Mesendoderm (in vitro differentiated cells): ENCODE measurements at regions not wholly inside any gene's neighbourhood (a gene's known extent, or its start where the extent isn't known, plus 50 kb on each side); places are given as distances from the start of the nearest gene placed in this dataset.

Experiments used
- DNase-seq: peaks from one replicate; pipeline ENCODE4 v3.0.0; 2013
- H2AK5ac ChIP-seq: 2 replicates; pipeline ENCODE4 v1.6.1; 2013; ENCODE audit warnings: low read length, inconsistent platforms
- H2BK120ac ChIP-seq: 2 replicates; pipeline ENCODE4 v1.6.1; 2013; ENCODE audit warnings: low read depth, mild to moderate bottlenecking, low read length, moderate library complexity, mixed read lengths
- H2BK15ac ChIP-seq: replicated peaks from 2 replicates; pipeline ENCODE4 v1.6.1; 2013; ENCODE audit warnings: low read depth, mild to moderate bottlenecking, moderate library complexity
- H2BK5ac ChIP-seq: 2 replicates; pipeline ENCODE4 v1.6.1; 2013; ENCODE audit warnings: low read length, inconsistent platforms
- H3K18ac ChIP-seq: 2 replicates; pipeline ENCODE4 v1.6.1; 2013; ENCODE audit warnings: mild to moderate bottlenecking, low read length, mixed read lengths
- H3K23ac ChIP-seq: one replicate; pipeline ENCODE4 v1.6.1; 2013; ENCODE audit warnings: low read length
- H3K27ac ChIP-seq: 2 replicates; pipeline ENCODE4 v1.5.1; 2013; ENCODE audit warnings: low read depth, mild to moderate bottlenecking, inconsistent platforms, low read length, moderate library complexity
- H3K27me3 ChIP-seq: 2 replicates; pipeline ENCODE4 v1.6.1; 2013; ENCODE audit warnings: low read length, control low read depth, mild to moderate bottlenecking, inconsistent platforms; ENCODE audit not compliant: insufficient read depth, poor library complexity
- H3K36me3 ChIP-seq: 2 replicates; pipeline ENCODE4 v1.6.1; 2013; ENCODE audit warnings: low read length, inconsistent platforms; ENCODE audit not compliant: control insufficient read depth, insufficient read depth
- H3K4ac ChIP-seq: one replicate; pipeline ENCODE4 v1.6.1; 2013; ENCODE audit warnings: low read depth, mild to moderate bottlenecking, low read length, moderate library complexity
- H3K4me1 ChIP-seq: 2 replicates; pipeline ENCODE4 v1.6.1; 2013; ENCODE audit warnings: low read depth, low read length, inconsistent platforms; ENCODE audit not compliant: control insufficient read depth
- H3K4me2 ChIP-seq: 2 replicates; pipeline ENCODE4 v1.6.1; 2013; ENCODE audit warnings: low read length
- H3K4me3 ChIP-seq: 2 replicates; pipeline ENCODE4 v1.5.1; 2013; ENCODE audit warnings: mild to moderate bottlenecking, low read length
- H3K56ac ChIP-seq: one replicate; pipeline ENCODE4 v1.6.1; 2013; ENCODE audit warnings: low read length
- H3K79me1 ChIP-seq: 2 replicates; pipeline ENCODE4 v1.6.1; 2013; ENCODE audit warnings: low read length, inconsistent platforms
- H3K79me2 ChIP-seq: 2 replicates; pipeline ENCODE4 v1.6.1; 2013; ENCODE audit warnings: mild to moderate bottlenecking, low read length; ENCODE audit not compliant: control insufficient read depth, insufficient read depth
- H3K9ac ChIP-seq: 2 replicates; pipeline ENCODE4 v1.6.1; 2013; ENCODE audit warnings: low read length, inconsistent platforms
- H4K5ac ChIP-seq: one replicate; pipeline ENCODE4 v1.6.1; 2013; ENCODE audit warnings: low read length
- H4K8ac ChIP-seq: one replicate; pipeline ENCODE4 v1.6.1; 2013; ENCODE audit warnings: low read depth, mild to moderate bottlenecking, control low read depth, low read length, moderate library complexity
- WGBS: extraction: QIAGEN DNeasy Blood & Tissue Kit; methylation state at CpG from one replicate; pipeline ENCODE4 v1.1.7; 2013; ENCODE audit warnings: low lambda C conversion rate, missing lambda C conversion rate; ENCODE audit not compliant: insufficient coverage; ENCODE audit errors: extremely low coverage; 5-methylcytosine and 5-hydroxymethylcytosine counted together

- no peaks in the 10 kb centered on the region for H3K79me2 ChIP-seq
- no peak overlapping the region for H2BK15ac ChIP-seq
- no peak overlapping the region for H3K4ac ChIP-seq
- no peak overlapping the region for H3K4me3 ChIP-seq
- WGBS = no CpG with 5 or more reads among the region's 4 CpGs
- no peak overlapping the region for H2AK5ac ChIP-seq
- no peaks in the 10 kb centered on the region for H3K36me3 ChIP-seq
- no peak overlapping the region for H3K27ac ChIP-seq
- no peak overlapping the region for H3K4me2 ChIP-seq
- no peaks in the 10 kb centered on the region for H3K27me3 ChIP-seq
- H4K5ac ChIP-seq = no peak overlapping the region
- no peak overlapping the region for H3K9ac ChIP-seq
- H2BK120ac ChIP-seq = no peak overlapping the region
- no peaks in the 10 kb centered on the region for H3K79me1 ChIP-seq
- DNase-seq = no peak
- H3K4me1 ChIP-seq = peaks cover 3% of the 10 kb centered on the region
- no peak overlapping the region for H3K23ac ChIP-seq
- no peak overlapping the region for H2BK5ac ChIP-seq
- no peak overlapping the region for H3K18ac ChIP-seq
- no peak overlapping the region for H3K56ac ChIP-seq
- no peak overlapping the region for H4K8ac ChIP-seq
Observed at GRCh38 chr17:68662037-68662432, 60.9 kb upstream of the FAM20A start.

GRCh38 chr17:68661265-68662036 lies 60.3 kb upstream of the FAM20A start:
- no peak overlapping the region for H4K5ac ChIP-seq
- no peak overlapping the region for H2BK5ac ChIP-seq
- H2AK5ac ChIP-seq = no peak overlapping the region
- DNase-seq = no peak
- H3K79me2 ChIP-seq = no peaks in the 10 kb centered on the region
- H3K4me3 ChIP-seq = no peak overlapping the region
- H2BK15ac ChIP-seq = no peak overlapping the region
- WGBS = no CpG with 5 or more reads among the region's 3 CpGs
- no peaks in the 10 kb centered on the region for H3K79me1 ChIP-seq
- H2BK120ac ChIP-seq = no peak overlapping the region
- no peak overlapping the region for H4K8ac ChIP-seq
- no peak overlapping the region for H3K4ac ChIP-seq
- H3K56ac ChIP-seq = no peak overlapping the region
- H3K36me3 ChIP-seq = no peaks in the 10 kb centered on the region
- H3K23ac ChIP-seq = no peak overlapping the region
- no peaks in the 10 kb centered on the region for H3K27me3 ChIP-seq
- no peak overlapping the region for H3K27ac ChIP-seq
- no peak overlapping the region for H3K9ac ChIP-seq
- H3K18ac ChIP-seq = no peak overlapping the region
- peaks cover 3% of the 10 kb centered on the region for H3K4me1 ChIP-seq
- H3K4me2 ChIP-seq = no peak overlapping the region

- Histone ChIP-seq H3K79me1 (no peaks in the 10 kb centered on the region), H2BK15ac (no peak overlapping the region), H3K23ac (no peak overlapping the region), H2BK120ac (no peak overlapping the region), H3K4me3 (no peak overlapping the region), H3K27me3 (no peaks in the 10 kb centered on the region), H4K8ac (no peak overlapping the region), H3K79me2 (no peaks in the 10 kb centered on the region), H3K56ac (no peak overlapping the region), H4K5ac (no peak overlapping the region), H3K9ac (no peak overlapping the region), H3K36me3 (no peaks in the 10 kb centered on the region), H3K4me2 (no peak overlapping the region), H3K18ac (no peak overlapping the region), H3K4ac (no peak overlapping the region), H2AK5ac (no peak overlapping the region), H3K27ac (no peak overlapping the region), H3K4me1 (peaks cover 3% of the 10 kb centered on the region), H2BK5ac (no peak overlapping the region)
- no peak for DNase-seq
- no CpG with 5 or more reads among the region's 3 CpGs for WGBS
Observed at GRCh38 chr17:68660302-68660701, 59.1 kb upstream of the FAM20A start.

GRCh38 chr17:68658999-68659780 lies 58.0 kb upstream of the FAM20A start:
- H3K79me1 ChIP-seq = no peaks in the 10 kb centered on the region
- H3K4me2 ChIP-seq = no peak overlapping the region
- no CpG with 5 or more reads among the region's 7 CpGs for WGBS
- no peak overlapping the region for H4K8ac ChIP-seq
- no peak for DNase-seq
- no peak overlapping the region for H3K9ac ChIP-seq
- no peak overlapping the region for H2BK5ac ChIP-seq
- H3K18ac ChIP-seq = no peak overlapping the region
- H3K4ac ChIP-seq = no peak overlapping the region
- no peaks in the 10 kb centered on the region for H3K79me2 ChIP-seq
- H2BK15ac ChIP-seq = no peak overlapping the region
- no peak overlapping the region for H3K56ac ChIP-seq
- H2AK5ac ChIP-seq = no peak overlapping the region
- peaks cover 3% of the 10 kb centered on the region for H3K4me1 ChIP-seq
- H4K5ac ChIP-seq = no peak overlapping the region
- H3K23ac ChIP-seq = no peak overlapping the region
- no peak overlapping the region for H3K4me3 ChIP-seq
- no peaks in the 10 kb centered on the region for H3K36me3 ChIP-seq
- H3K27ac ChIP-seq = no peak overlapping the region
- no peaks in the 10 kb centered on the region for H3K27me3 ChIP-seq
- H2BK120ac ChIP-seq = no peak overlapping the region

GRCh38 chr17:68657576-68657975 lies 56.4 kb upstream of the FAM20A start:
- Histone ChIP-seq H3K4me3 (no peak overlapping the region), H3K27ac (no peak overlapping the region)
- DNase-seq = no peak

More at GRCh38 chr17:68657576-68657975, 56.4 kb upstream of the FAM20A start:
- no peaks in the 10 kb centered on the region for H3K36me3 ChIP-seq
- H3K4ac ChIP-seq = no peak overlapping the region
- no peak overlapping the region for H2BK120ac ChIP-seq
- H3K23ac ChIP-seq = no peak overlapping the region
- H2AK5ac ChIP-seq = no peak overlapping the region
- no peak overlapping the region for H2BK15ac ChIP-seq
- no peak overlapping the region for H4K8ac ChIP-seq
- H3K18ac ChIP-seq = no peak overlapping the region
- no peaks in the 10 kb centered on the region for H3K79me1 ChIP-seq
- H4K5ac ChIP-seq = no peak overlapping the region
- no peaks in the 10 kb centered on the region for H3K27me3 ChIP-seq
- no CpG with 5 or more reads among the region's 2 CpGs for WGBS
- no peak overlapping the region for H3K56ac ChIP-seq
- peaks cover 2% of the 10 kb centered on the region for H3K4me1 ChIP-seq
- H3K4me2 ChIP-seq = no peak overlapping the region
- no peak overlapping the region for H2BK5ac ChIP-seq
- no peaks in the 10 kb centered on the region for H3K79me2 ChIP-seq
- no peak overlapping the region for H3K9ac ChIP-seq
